ENCODE measurements at regions not wholly inside any gene's neighbourhood (a gene's known extent, or its start where the extent isn't known, plus 50 kb on each side); places are given as distances from the start of the nearest gene placed in this dataset.
A peak's percentile ranks its signal among the peaks of the same experiment; 100 is the strongest.

DNA sequence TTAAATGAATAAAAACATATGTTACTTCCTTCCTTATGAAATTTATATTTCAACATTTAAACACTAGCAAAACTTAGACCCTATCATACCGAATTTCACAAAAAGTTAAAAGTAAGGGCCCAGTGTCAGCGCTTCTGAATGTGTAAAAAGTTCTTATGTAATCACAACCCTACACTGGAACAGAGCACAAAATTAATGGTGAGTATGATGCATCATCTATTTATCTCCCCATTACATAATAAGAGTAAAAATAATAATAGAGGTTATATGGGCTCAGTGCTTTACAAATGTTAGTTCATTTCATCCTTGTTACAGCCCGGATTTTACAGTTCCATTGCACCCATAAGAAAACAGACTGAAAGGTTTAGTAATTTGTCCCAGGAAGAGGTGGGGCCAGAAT, 144.9 kb upstream of the POU3F3 start:
- H3K4me3 ChIP-seq (replicated peaks; ENCODE audit: low read depth, low read length): no peak overlapping the region
- no peak for DNase-seq (ENCODE audit: extremely low read depth, low read depth)
- TF ChIP-seq, protein P1, sequence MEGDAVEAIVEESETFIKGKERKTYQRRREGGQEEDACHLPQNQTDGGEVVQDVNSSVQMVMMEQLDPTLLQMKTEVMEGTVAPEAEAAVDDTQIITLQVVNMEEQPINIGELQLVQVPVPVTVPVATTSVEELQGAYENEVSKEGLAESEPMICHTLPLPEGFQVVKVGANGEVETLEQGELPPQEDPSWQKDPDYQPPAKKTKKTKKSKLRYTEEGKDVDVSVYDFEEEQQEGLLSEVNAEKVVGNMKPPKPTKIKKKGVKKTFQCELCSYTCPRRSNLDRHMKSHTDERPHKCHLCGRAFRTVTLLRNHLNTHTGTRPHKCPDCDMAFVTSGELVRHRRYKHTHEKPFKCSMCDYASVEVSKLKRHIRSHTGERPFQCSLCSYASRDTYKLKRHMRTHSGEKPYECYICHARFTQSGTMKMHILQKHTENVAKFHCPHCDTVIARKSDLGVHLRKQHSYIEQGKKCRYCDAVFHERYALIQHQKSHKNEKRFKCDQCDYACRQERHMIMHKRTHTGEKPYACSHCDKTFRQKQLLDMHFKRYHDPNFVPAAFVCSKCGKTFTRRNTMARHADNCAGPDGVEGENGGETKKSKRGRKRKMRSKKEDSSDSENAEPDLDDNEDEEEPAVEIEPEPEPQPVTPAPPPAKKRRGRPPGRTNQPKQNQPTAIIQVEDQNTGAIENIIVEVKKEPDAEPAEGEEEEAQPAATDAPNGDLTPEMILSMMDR (IDR thresholded peaks at IDR 0.05; ENCODE audit: low read depth, low read length, missing control alignments): no peak

- H3K4me3 ChIP-seq (replicated peaks; ENCODE audit: low read depth, low read length): no peak overlapping the region
- no peak for DNase-seq (ENCODE audit: extremely low read depth, low read depth)
- TF ChIP-seq, protein P1 (IDR thresholded peaks at IDR 0.05; ENCODE audit: low read depth, low read length, missing control alignments): no peak
These were observed 137.9 kb upstream of the POU3F3 start for GRCh38 chr2:104716061-104716460.

- H3K4me3 ChIP-seq (replicated peaks; ENCODE audit: low read depth, low read length): no peak overlapping the region
- DNase-seq (ENCODE audit: extremely low read depth, low read depth): no peak
- TF ChIP-seq, protein P1 (IDR thresholded peaks at IDR 0.05; ENCODE audit: low read depth, low read length, missing control alignments): peak; percentile 14
These were observed 120.5 kb upstream of the POU3F3 start for GRCh38 chr2:104733226-104733943.

- TF ChIP-seq, protein P1 (IDR thresholded peaks at IDR 0.05; ENCODE audit: low read depth, low read length, missing control alignments): no peak
- H3K4me3 ChIP-seq (replicated peaks; ENCODE audit: low read depth, low read length): no peak overlapping the region
- DNase-seq (ENCODE audit: extremely low read depth, low read depth): no peak
These were observed 118.9 kb upstream of the POU3F3 start for GRCh38 chr2:104734937-104735586.

DNA sequence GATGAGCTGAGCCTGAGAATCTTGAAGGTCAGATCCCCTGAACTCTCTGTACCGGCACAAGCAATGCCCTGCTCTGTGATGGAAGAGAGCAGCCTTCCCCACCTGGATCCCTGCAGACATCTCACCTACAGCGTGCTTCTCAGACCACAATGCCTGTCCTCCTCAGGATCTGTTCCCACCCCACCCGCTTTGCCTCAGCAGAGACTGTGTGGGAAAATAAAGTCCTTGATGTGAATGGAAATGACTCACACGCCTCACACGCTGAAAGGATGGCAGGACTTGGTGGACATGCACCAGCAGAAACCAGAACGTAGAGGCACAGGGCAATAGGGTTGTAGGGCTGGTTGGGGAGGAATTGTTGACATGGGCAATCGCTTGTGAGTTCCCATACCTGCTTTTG, 117.9 kb upstream of the POU3F3 start:
- no peak for DNase-seq (ENCODE audit: extremely low read depth, low read depth)
- TF ChIP-seq, protein P1 (IDR thresholded peaks at IDR 0.05; ENCODE audit: low read depth, low read length, missing control alignments): no peak

GRCh38 chr2:104741860-104742259, 112.1 kb upstream of the POU3F3 start:
- DNase-seq (ENCODE audit: extremely low read depth, low read depth): no peak
- H3K4me3 ChIP-seq (replicated peaks; ENCODE audit: low read depth, low read length): no peak overlapping the region
- TF ChIP-seq, protein P1 (IDR thresholded peaks at IDR 0.05; ENCODE audit: low read depth, low read length, missing control alignments): no peak

More for the DNA sequence above, 117.9 kb upstream of the POU3F3 start:
- no peak overlapping the region for H3K4me3 ChIP-seq (replicated peaks; ENCODE audit: low read depth, low read length)

All from HFF-Myc (cell line).